ENCODE measurements at regions not wholly inside any gene's neighbourhood (a gene's known extent, or its start where the extent isn't known, plus 50 kb on each side); places are given as distances from the start of the nearest gene placed in this dataset.
"Not testable (repeated sequence)": the region's sequence is repeated elsewhere in the genome, so short reads cannot be mapped to it uniquely, and the experiment has no call there.

- not testable (repeated sequence) for TF ChIP-seq POLR2A (IDR thresholded peaks at IDR 0.05)
- TF ChIP-seq, protein P1, sequence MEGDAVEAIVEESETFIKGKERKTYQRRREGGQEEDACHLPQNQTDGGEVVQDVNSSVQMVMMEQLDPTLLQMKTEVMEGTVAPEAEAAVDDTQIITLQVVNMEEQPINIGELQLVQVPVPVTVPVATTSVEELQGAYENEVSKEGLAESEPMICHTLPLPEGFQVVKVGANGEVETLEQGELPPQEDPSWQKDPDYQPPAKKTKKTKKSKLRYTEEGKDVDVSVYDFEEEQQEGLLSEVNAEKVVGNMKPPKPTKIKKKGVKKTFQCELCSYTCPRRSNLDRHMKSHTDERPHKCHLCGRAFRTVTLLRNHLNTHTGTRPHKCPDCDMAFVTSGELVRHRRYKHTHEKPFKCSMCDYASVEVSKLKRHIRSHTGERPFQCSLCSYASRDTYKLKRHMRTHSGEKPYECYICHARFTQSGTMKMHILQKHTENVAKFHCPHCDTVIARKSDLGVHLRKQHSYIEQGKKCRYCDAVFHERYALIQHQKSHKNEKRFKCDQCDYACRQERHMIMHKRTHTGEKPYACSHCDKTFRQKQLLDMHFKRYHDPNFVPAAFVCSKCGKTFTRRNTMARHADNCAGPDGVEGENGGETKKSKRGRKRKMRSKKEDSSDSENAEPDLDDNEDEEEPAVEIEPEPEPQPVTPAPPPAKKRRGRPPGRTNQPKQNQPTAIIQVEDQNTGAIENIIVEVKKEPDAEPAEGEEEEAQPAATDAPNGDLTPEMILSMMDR (IDR thresholded peaks at IDR 0.05) = not testable (repeated sequence)
Observed at GRCh38 chr9:67437011-67437410, 421.7 kb upstream of the ANKRD20A1 start.
